Thymus (tissue), 11 donors: ENCODE measurements at regions not wholly inside any gene's neighbourhood (a gene's known extent, or its start where the extent isn't known, plus 50 kb on each side); places are given as distances from the start of the nearest gene placed in this dataset.

Source experiments
- DNase-seq, 9 donors: peaks; one replicate each; pipeline ENCODE4 v3.0.0-alpha.2; 2013; ENCODE audit warnings: low spot score in 9 of 9, low read depth in 6 of 9, missing footprints in 1 of 9
- H3K27ac ChIP-seq, 2 donors: one replicate each; pipeline ENCODE4 v1.5.1; 2013; ENCODE audit warnings: control low read depth in 1 of 2, low read depth in 1 of 2, low read length in 1 of 2, mild to moderate bottlenecking in 1 of 2, moderate library complexity in 1 of 2
- H3K27me3 ChIP-seq, 2 donors: one replicate each; pipeline ENCODE4 v1.5.1; 2013; ENCODE audit warnings: low read length in 1 of 2; ENCODE audit not compliant: control insufficient read depth in 2 of 2, insufficient read depth in 1 of 2
- H3K36me3 ChIP-seq, 2 donors: one replicate each; pipeline ENCODE4 v1.5.1; 2013; ENCODE audit warnings: low read length in 1 of 2, mild to moderate bottlenecking in 1 of 2, moderate library complexity in 1 of 2; ENCODE audit not compliant: control insufficient read depth in 2 of 2, insufficient read depth in 2 of 2
- H3K4me1 ChIP-seq, 2 donors: one replicate each; pipeline ENCODE4 v1.5.1; 2013; ENCODE audit warnings: low read length in 2 of 2; ENCODE audit not compliant: control insufficient read depth in 2 of 2, insufficient read depth in 2 of 2
- H3K4me3 ChIP-seq, 2 donors: one replicate each; pipeline ENCODE4 v1.5.1; 2013; ENCODE audit warnings: low read length in 2 of 2, control low read depth in 1 of 2, mild to moderate bottlenecking in 1 of 2
- H3K9me3 ChIP-seq, 2 donors: one replicate each; pipeline ENCODE4 v1.5.1; 2013; ENCODE audit warnings: low read length in 1 of 2, mild to moderate bottlenecking in 1 of 2; ENCODE audit not compliant: control insufficient read depth in 2 of 2, insufficient read depth in 1 of 2
- WGBS: extraction: QIAGEN DNeasy Blood & Tissue Kit; methylation state at CpG from one replicate; pipeline ENCODE4 v1.1.7; 2013; 5-methylcytosine and 5-hydroxymethylcytosine counted together
- donor health status: healthy.

GRCh38 chr15:62913246-62913645 lies 129.3 kb upstream of the TPM1 start:
- DNase-seq, result no peak
- Histone ChIP-seq H3K36me3 (no peaks in the 10 kb centered on the region), H3K27ac (no peak overlapping the region), H3K4me1 (no peaks in the 10 kb centered on the region), H3K9me3 (no peaks in the 10 kb centered on the region), H3K4me3 (no peak overlapping the region), H3K27me3 (peaks cover 0 to 2% of the 10 kb centered on the region in 2 donors)
- 94% methylated on average over 1 of the region's 1 CpG for WGBS

DNA sequence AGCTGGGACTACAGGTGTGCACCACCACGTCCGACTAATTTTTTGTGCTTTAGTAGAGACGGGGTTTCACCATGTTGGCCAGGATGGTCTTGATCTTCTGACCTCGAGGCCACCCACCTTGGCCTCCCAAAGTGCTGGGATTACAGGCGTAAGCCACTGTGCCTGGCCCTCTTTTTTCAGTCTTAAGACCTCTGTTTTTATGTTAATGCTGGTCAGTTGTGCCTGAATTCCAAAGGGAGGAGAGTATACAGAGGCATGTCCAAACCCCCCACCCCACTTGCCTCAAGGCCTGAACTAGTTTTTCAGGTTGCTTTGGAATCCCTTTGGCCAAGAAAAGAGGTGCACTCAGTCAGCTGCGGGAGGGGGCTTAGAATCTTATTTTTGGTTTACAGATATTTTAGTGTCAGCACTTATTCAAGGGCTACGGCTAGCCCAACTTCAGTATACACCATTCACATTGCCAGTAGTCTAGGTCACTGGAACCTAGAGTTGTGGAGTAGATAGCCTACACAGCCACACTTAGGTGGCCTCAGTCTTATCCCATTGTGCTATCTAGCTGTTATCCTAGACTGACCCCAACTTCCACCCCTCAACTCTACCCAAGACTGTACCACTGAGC lies 128.0 kb upstream of the TPM1 start:
- no peak overlapping the region for H3K27ac ChIP-seq
- WGBS, result 95% methylated on average over 7 of the region's 7 CpGs
- no peaks in the 10 kb centered on the region for H3K4me1 ChIP-seq
- peaks cover 0 to 2% of the 10 kb centered on the region in 2 donors for H3K27me3 ChIP-seq
- DNase-seq, result no peak
- H3K9me3 ChIP-seq, result no peaks in the 10 kb centered on the region
- no peak overlapping the region for H3K4me3 ChIP-seq
- no peaks in the 10 kb centered on the region for H3K36me3 ChIP-seq

- Histone ChIP-seq H3K4me1 (no peaks in the 10 kb centered on the region), H3K27ac (no peak overlapping the region), H3K27me3 (no peaks in the 10 kb centered on the region), H3K9me3 (no peaks in the 10 kb centered on the region), H3K4me3 (no peak overlapping the region), H3K36me3 (no peaks in the 10 kb centered on the region)
- WGBS, result 67% methylated on average over 3 of the region's 3 CpGs
- DNase-seq, result peak in 1 of 9 donors; percentile 30
Observed at GRCh38 chr15:62920682-62921502, 121.7 kb upstream of the TPM1 start.

- DNase-seq, result no peak
- no peak overlapping the region for H3K27ac ChIP-seq
- no peaks in the 10 kb centered on the region for H3K27me3 ChIP-seq
- no peaks in the 10 kb centered on the region for H3K4me1 ChIP-seq
- 88% methylated on average over 3 of the region's 3 CpGs for WGBS
- no peak overlapping the region for H3K4me3 ChIP-seq
- no peaks in the 10 kb centered on the region for H3K36me3 ChIP-seq
- H3K9me3 ChIP-seq, result no peaks in the 10 kb centered on the region
Observed at GRCh38 chr15:62922514-62922913, 120.0 kb upstream of the TPM1 start.

DNA sequence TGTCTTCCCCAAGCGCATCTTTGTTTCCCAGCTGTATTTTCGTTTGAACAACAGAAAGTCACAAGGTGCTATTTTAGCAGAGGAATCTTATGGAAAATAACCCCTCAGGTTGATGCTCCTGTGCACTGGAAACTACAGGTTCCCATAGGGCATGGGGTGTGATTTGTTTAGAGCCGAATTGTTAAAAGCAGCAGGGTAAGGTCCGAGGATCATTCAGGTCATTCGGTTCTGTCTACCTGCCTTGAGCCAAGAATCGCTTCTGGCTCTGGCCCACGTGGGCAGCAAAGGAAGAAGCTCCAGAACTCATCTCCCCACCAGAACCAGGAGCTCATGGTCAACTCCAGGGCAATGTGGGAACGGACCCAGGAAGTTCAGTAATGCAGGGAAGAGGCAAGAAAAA lies 116.7 kb upstream of the TPM1 start:
- no peaks in the 10 kb centered on the region for H3K36me3 ChIP-seq
- WGBS, result 96% methylated on average over 8 of the region's 8 CpGs
- no peak overlapping the region for H3K27ac ChIP-seq
- H3K4me1 ChIP-seq, result no peaks in the 10 kb centered on the region
- no peaks in the 10 kb centered on the region for H3K9me3 ChIP-seq
- H3K4me3 ChIP-seq, result no peak overlapping the region
- H3K27me3 ChIP-seq, result peaks cover 0 to 5% of the 10 kb centered on the region in 2 donors
- DNase-seq, result no peak

DNA sequence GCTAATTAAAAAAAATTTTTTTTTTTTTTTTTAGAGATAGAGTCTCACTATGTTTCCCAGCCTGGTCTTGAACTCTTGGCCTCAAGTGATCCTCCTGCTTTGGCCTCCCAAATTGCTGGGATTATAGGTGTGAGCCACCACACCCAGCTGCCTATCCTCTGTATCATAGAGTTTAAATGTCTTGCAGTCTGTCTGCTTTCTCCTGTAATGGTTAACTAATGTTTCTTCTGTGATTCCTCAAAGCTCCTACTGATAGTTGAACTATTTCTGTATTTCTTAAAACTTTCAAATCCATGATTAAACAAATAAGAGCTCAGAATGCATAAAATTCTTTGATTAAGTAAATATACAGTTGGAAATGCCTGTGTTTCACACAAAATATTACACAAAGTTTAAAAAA lies 115.4 kb upstream of the TPM1 start:
- no peaks in the 10 kb centered on the region for H3K4me1 ChIP-seq
- no peak for DNase-seq
- H3K4me3 ChIP-seq, result no peak overlapping the region
- peaks cover 0 to 5% of the 10 kb centered on the region in 2 donors for H3K27me3 ChIP-seq
- no peak overlapping the region for H3K27ac ChIP-seq
- H3K36me3 ChIP-seq, result no peaks in the 10 kb centered on the region
- no peaks in the 10 kb centered on the region for H3K9me3 ChIP-seq

- Histone ChIP-seq H3K27me3 (peaks cover 0 to 5% of the 10 kb centered on the region in 2 donors), H3K27ac (no peak overlapping the region), H3K4me3 (no peak overlapping the region), H3K4me1 (no peaks in the 10 kb centered on the region), H3K36me3 (no peaks in the 10 kb centered on the region), H3K9me3 (no peaks in the 10 kb centered on the region)
- 94% methylated on average over 5 of the region's 5 CpGs for WGBS
- DNase-seq, result no peak
Observed at GRCh38 chr15:62927836-62928235, 114.7 kb upstream of the TPM1 start.

- Histone ChIP-seq H3K4me1 (no peaks in the 10 kb centered on the region), H3K9me3 (no peaks in the 10 kb centered on the region), H3K4me3 (no peak overlapping the region), H3K27ac (no peak overlapping the region), H3K36me3 (no peaks in the 10 kb centered on the region), H3K27me3 (peaks cover 0 to 5% of the 10 kb centered on the region in 2 donors)
- DNase-seq, result no peak
- WGBS, result 88% methylated on average over 12 of the region's 12 CpGs
Observed at GRCh38 chr15:62928242-62928999, 114.1 kb upstream of the TPM1 start.

DNA sequence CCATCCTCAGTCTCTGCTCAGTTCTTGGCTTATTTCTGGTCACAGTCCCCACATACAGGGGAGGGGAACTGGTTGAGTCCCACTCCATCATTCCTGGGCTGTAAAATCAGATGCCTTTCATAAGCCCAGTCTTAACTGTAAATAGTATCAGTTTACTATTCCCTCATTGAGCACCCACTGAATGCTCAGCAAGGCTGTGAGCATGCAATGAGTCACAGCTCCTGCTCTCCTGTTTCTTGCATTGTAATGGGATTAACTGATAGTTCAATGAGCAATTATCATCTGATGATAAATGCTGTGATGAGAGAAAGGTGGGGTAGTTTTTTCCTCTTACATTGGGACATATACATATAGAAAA lies 113.6 kb upstream of the TPM1 start:
- Histone ChIP-seq H3K4me1 (no peaks in the 10 kb centered on the region), H3K27ac (no peak overlapping the region), H3K36me3 (no peaks in the 10 kb centered on the region), H3K27me3 (peaks cover 0 to 5% of the 10 kb centered on the region in 2 donors), H3K4me3 (no peak overlapping the region), H3K9me3 (no peaks in the 10 kb centered on the region)
- no peak for DNase-seq
